LHCN-M2 (cell line): ENCODE measurements at regions not wholly inside any gene's neighbourhood (a gene's known extent, or its start where the extent isn't known, plus 50 kb on each side); places are given as distances from the start of the nearest gene placed in this dataset.
"Not testable (repeated sequence)": the region's sequence is repeated elsewhere in the genome, so short reads cannot be mapped to it uniquely, and the experiment has no call there.

Experiments used
- DNase-seq: peaks from one replicate; pipeline ENCODE4 v3.0.0-alpha.2; 2012; ENCODE audit warnings: low read depth

GRCh38 chr6:15843226-15843625 is 180.4 kb upstream of the DTNBP1 start:
- no peak for DNase-seq

- no peak for DNase-seq
Observed at GRCh38 chr6:15842727-15843117, 179.9 kb upstream of the DTNBP1 start.

- no peak for DNase-seq
Observed at GRCh38 chr6:15841937-15842726, 179.3 kb upstream of the DTNBP1 start.

GRCh38 chr6:15839969-15840541 is 177.2 kb upstream of the DTNBP1 start:
- no peak for DNase-seq

- DNase-seq: no peak
Observed at GRCh38 chr6:15837205-15837604, 174.4 kb upstream of the DTNBP1 start.

- no peak for DNase-seq
Observed at GRCh38 chr6:15832841-15833240, 170.0 kb upstream of the DTNBP1 start.

- no peak for DNase-seq
Observed at GRCh38 chr6:15829156-15829555, 166.3 kb upstream of the DTNBP1 start.

- DNase-seq: no peak
Observed at GRCh38 chr6:15827496-15828255, 164.8 kb upstream of the DTNBP1 start.

GRCh38 chr6:15826814-15827318 is 164.0 kb upstream of the DTNBP1 start:
- DNase-seq: no peak

- no peak for DNase-seq
Observed at GRCh38 chr6:15825332-15825930, 162.6 kb upstream of the DTNBP1 start.

GRCh38 chr6:15824811-15825210 is 162.0 kb upstream of the DTNBP1 start:
- no peak for DNase-seq

- DNase-seq: no peak
Observed at GRCh38 chr6:15823838-15824414, 161.1 kb upstream of the DTNBP1 start.

- DNase-seq: no peak
Observed at GRCh38 chr6:15822835-15823234, 160.0 kb upstream of the DTNBP1 start.

- DNase-seq: no peak
Observed at GRCh38 chr6:15819841-15820240, 157.0 kb upstream of the DTNBP1 start.

GRCh38 chr6:15819226-15819625 is 156.4 kb upstream of the DTNBP1 start:
- no peak for DNase-seq

- no peak for DNase-seq
Observed at GRCh38 chr6:15818491-15818890, 155.7 kb upstream of the DTNBP1 start.

- DNase-seq: no peak
Observed at GRCh38 chr6:15818044-15818443, 155.2 kb upstream of the DTNBP1 start.

- no peak for DNase-seq
Observed at GRCh38 chr6:15817100-15817499, 154.3 kb upstream of the DTNBP1 start.

- DNase-seq: no peak
Observed at GRCh38 chr6:15816661-15817060, 153.8 kb upstream of the DTNBP1 start.

- DNase-seq: not testable (repeated sequence)
Observed at GRCh38 chr6:15813698-15814097, 150.9 kb upstream of the DTNBP1 start.

- DNase-seq: no peak
Observed at GRCh38 chr6:15811107-15811506, 148.3 kb upstream of the DTNBP1 start.

- no peak for DNase-seq
Observed at GRCh38 chr6:15810618-15811017, 147.8 kb upstream of the DTNBP1 start.
